ENCODE measurements at regions not wholly inside any gene's neighbourhood (a gene's known extent, or its start where the extent isn't known, plus 50 kb on each side); places are given as distances from the start of the nearest gene placed in this dataset.

DNA sequence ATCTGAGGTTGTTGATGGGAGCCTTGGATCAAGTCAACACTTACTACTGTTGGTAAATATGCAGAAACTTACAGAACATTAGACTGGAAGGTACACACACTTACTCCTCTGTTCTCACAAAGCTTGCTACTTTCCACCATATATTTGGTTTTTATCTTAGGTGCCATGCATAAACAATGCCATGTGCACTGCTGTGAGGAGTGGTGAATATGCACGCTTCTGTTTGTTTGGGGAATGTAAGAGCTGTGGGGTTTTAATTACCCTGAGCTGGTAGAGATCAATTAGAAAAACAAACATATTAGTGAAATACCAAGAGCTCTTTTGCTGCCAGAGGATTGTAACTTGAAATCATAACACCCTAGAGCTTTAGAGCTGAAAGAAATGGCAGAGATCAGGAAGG is 79.8 kb upstream of the ARID5B start (continued):
- TF ChIP-seq RAD21 (IDR thresholded peaks at IDR 0.05 in 1 of 2, conservative IDR thresholded peaks at IDR 0.05 in 1 of 2; ENCODE audit: low read depth in 2 of 2, low read length in 2 of 2): no peak
- TF ChIP-seq FOSL1 (IDR thresholded peaks at IDR 0.05; ENCODE audit: insufficient read depth, low read depth, low read length): no peak
